PFSK-1 (cell line): ENCODE measurements at regions not wholly inside any gene's neighbourhood (a gene's known extent, or its start where the extent isn't known, plus 50 kb on each side); places are given as distances from the start of the nearest gene placed in this dataset.

Source experiments
- FOXP2 ChIP-seq: optimal IDR thresholded peaks from 2 replicates; pipeline ENCODE3; 2011; ENCODE audit warnings: borderline replicate concordance, control low read depth, inconsistent platforms; ENCODE audit not compliant: insufficient read depth; ENCODE audit errors: extremely low read length, extremely low read depth
- POLR2AphosphoS5 ChIP-seq: IDR thresholded peaks from 2 replicates; pipeline ENCODE4 v1.6.1; 2012; ENCODE audit warnings: low read depth, mild to moderate bottlenecking, control low read depth, low read length, moderate library complexity
- SIN3A ChIP-seq: IDR thresholded peaks from 2 replicates; pipeline ENCODE4 v1.6.1; 2012; ENCODE audit warnings: mild to moderate bottlenecking, low read length, moderate library complexity, borderline replicate concordance; ENCODE audit not compliant: insufficient read depth
- TAF1 ChIP-seq: IDR thresholded peaks from 2 replicates; pipeline ENCODE4 v1.6.1; 2012; ENCODE audit warnings: low read length, control low read depth, borderline replicate concordance; ENCODE audit not compliant: insufficient read depth
- TF ChIP-seq, protein P1 (sequence below), 2 experiments: IDR thresholded peaks; 2 replicates each; pipeline versions ENCODE4 v1.6.1 to v1.8.0; 2011 to 2012; ENCODE audit warnings: low read depth in 2 of 2, low read length in 2 of 2, control low read depth in 1 of 2, inconsistent platforms in 1 of 2, mild to moderate bottlenecking in 1 of 2, moderate library complexity in 1 of 2; ENCODE audit not compliant: insufficient read depth in 1 of 2

DNA sequence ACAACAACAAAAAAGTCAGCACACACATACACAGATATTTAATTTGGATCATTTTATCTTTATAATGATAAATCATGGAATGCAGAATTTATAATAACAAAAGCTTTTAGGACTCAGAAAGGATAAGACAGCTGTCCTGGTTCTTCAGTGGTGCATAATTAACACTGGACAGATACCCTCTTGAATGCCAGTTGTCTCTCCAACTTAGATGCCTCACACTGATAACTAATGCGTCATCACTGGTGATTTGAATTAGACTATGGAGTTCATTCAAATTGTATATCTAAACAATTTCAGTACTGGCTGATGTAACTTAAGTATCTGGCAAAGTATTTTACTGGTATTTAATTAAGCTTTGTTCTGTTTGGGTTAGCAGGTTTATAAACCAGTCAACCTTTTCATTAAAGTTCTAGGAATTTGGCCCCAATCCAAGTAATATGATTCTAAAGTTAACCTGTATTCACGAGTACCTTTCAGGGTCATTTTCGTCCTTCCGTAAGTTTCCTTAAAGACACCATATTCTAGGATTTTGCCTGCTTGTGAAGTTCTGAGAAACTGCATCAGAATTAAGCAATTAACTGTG is 1199.5 kb upstream of the TMPRSS15 start:
- TF ChIP-seq POLR2AphosphoS5: no peak
- TF ChIP-seq SIN3A: no peak
- no peak for TF ChIP-seq TAF1
- no peak for TF ChIP-seq FOXP2
- TF ChIP-seq, protein P1, sequence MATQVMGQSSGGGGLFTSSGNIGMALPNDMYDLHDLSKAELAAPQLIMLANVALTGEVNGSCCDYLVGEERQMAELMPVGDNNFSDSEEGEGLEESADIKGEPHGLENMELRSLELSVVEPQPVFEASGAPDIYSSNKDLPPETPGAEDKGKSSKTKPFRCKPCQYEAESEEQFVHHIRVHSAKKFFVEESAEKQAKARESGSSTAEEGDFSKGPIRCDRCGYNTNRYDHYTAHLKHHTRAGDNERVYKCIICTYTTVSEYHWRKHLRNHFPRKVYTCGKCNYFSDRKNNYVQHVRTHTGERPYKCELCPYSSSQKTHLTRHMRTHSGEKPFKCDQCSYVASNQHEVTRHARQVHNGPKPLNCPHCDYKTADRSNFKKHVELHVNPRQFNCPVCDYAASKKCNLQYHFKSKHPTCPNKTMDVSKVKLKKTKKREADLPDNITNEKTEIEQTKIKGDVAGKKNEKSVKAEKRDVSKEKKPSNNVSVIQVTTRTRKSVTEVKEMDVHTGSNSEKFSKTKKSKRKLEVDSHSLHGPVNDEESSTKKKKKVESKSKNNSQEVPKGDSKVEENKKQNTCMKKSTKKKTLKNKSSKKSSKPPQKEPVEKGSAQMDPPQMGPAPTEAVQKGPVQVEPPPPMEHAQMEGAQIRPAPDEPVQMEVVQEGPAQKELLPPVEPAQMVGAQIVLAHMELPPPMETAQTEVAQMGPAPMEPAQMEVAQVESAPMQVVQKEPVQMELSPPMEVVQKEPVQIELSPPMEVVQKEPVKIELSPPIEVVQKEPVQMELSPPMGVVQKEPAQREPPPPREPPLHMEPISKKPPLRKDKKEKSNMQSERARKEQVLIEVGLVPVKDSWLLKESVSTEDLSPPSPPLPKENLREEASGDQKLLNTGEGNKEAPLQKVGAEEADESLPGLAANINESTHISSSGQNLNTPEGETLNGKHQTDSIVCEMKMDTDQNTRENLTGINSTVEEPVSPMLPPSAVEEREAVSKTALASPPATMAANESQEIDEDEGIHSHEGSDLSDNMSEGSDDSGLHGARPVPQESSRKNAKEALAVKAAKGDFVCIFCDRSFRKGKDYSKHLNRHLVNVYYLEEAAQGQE (IDR thresholded peaks at IDR 0.05; ENCODE audit: insufficient read depth in 1 of 2, low read depth in 2 of 2, low read length in 2 of 2): no peak

GRCh38 chr21:19608101-19608621 is 1204.6 kb upstream of the TMPRSS15 start:
- no peak for TF ChIP-seq SIN3A
- TF ChIP-seq, protein P1 (IDR thresholded peaks at IDR 0.05; ENCODE audit: insufficient read depth in 1 of 2, low read depth in 2 of 2, low read length in 2 of 2): no peak
- no peak for TF ChIP-seq TAF1

GRCh38 chr21:19609611-19610010 is 1206.0 kb upstream of the TMPRSS15 start:
- no peak for TF ChIP-seq SIN3A
- TF ChIP-seq, protein P1 (IDR thresholded peaks at IDR 0.05; ENCODE audit: insufficient read depth in 1 of 2, low read depth in 2 of 2, low read length in 2 of 2): no peak
- TF ChIP-seq POLR2AphosphoS5: no peak

DNA sequence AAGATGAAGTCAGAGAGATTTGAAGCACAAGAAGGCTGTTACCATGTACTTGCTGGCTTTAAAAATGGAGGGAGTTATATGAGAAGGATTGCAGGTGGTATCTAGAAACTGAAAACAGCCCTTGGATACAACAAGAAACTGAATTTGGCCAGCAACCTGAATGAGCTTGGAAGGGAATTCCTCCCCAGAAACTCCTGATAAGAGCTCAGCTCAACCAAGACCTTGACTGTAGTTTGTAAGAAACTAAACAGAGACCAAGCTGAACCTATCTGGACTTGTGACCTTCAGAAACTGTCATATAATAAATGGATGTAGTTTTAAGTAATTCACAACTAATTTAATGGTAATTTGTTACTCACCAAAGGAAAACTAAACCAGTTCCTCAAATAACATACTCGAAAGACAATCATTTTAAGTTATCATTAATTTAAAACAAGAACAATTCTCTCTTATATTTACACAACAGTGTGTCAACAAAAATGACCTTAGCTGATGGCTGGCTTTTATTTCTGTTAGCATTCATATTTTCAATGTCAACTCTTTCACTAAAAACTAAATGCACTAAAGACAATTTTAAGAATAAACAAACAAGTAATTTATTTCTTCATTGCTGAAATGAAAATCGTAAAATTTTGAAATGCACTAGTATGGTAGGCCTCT is 1218.4 kb upstream of the TMPRSS15 start:
- TF ChIP-seq SIN3A: no peak
- TF ChIP-seq, protein P1 (IDR thresholded peaks at IDR 0.05; ENCODE audit: insufficient read depth in 1 of 2, low read depth in 2 of 2, low read length in 2 of 2): no peak
- TF ChIP-seq POLR2AphosphoS5: no peak
- no peak for TF ChIP-seq FOXP2

DNA sequence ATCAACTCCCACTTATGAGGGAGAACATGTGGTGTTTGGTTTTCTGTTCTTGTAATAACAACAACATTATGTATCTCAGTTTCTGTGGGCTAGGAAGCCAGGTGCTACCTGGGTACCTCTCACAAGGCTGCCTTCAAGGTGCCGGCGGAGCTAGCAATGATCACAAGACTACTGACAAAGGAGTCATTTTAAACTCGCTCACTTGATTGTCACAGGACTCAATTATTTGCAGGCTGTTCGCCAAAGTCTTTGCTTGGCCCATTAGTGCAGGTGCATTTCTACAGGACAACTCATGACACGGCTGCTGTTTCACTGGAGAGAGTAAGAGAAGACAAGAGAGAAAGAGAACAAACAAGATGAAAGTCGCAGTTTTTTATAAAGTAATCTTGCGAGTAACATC is 1237.4 kb upstream of the TMPRSS15 start:
- TF ChIP-seq TAF1 (no peak), SIN3A (no peak), POLR2AphosphoS5 (no peak), FOXP2 (no peak)
- TF ChIP-seq, protein P1 (IDR thresholded peaks at IDR 0.05; ENCODE audit: insufficient read depth in 1 of 2, low read depth in 2 of 2, low read length in 2 of 2): no peak
